Activated CD4-positive, alpha-beta T cell treated with anti-CD3 and anti-CD28 coated beads, Interleukin-2, amount 10 ng/mL, durations not matched to agents 24 days and 14 days (primary cell): ENCODE measurements at regions not wholly inside any gene's neighbourhood (a gene's known extent, or its start where the extent isn't known, plus 50 kb on each side); places are given as distances from the start of the nearest gene placed in this dataset.

Source experiments
- DNase-seq: peaks from one replicate; pipeline ENCODE4 v3.0.0; 2022
- H3K27ac Mint-ChIP-seq: one replicate; pipeline ENCODE4 v1.8.0; 2022; ENCODE audit warnings: mild to moderate bottlenecking, mixed read lengths
- H3K27me3 Mint-ChIP-seq: one replicate; pipeline ENCODE4 v1.8.0; 2022; ENCODE audit warnings: mixed read lengths
- H3K36me3 Mint-ChIP-seq: one replicate; pipeline ENCODE4 v1.8.0; 2022; ENCODE audit warnings: low read depth, mild to moderate bottlenecking, mixed read lengths
- H3K4me1 Mint-ChIP-seq: one replicate; pipeline ENCODE4 v1.8.0; 2021; ENCODE audit warnings: mixed read lengths
- H3K4me3 Mint-ChIP-seq: one replicate; pipeline ENCODE4 v1.8.0; 2022; ENCODE audit warnings: mild to moderate bottlenecking, moderate library complexity, mixed read lengths
- H3K9me3 Mint-ChIP-seq: one replicate; pipeline ENCODE4 v1.8.0; 2021; ENCODE audit warnings: mixed read lengths
- intact Hi-C: fragments of 100-400 bp; cut with micrococcal nuclease; formaldehyde crosslinking; loops from one replicate; pipeline ENCODE4 v1.15.1; 2023

- intact Hi-C loops = no loop called here
- H3K9me3 Mint-ChIP-seq = no peaks in the 10 kb centered on the region
- no peaks in the 10 kb centered on the region for H3K4me1 Mint-ChIP-seq
- no peaks in the 10 kb centered on the region for H3K27me3 Mint-ChIP-seq
- H3K36me3 Mint-ChIP-seq = no peaks in the 10 kb centered on the region
- H3K27ac Mint-ChIP-seq = no peak overlapping the region
- H3K4me3 Mint-ChIP-seq = no peak overlapping the region
- DNase-seq = no peak
These were observed 672.6 kb downstream of the EPHA4 start for GRCh38 chr2:220899492-220899891.

GRCh38 chr2:220904015-220904414 lies 668.1 kb downstream of the EPHA4 start:
- no peaks in the 10 kb centered on the region for H3K36me3 Mint-ChIP-seq

GRCh38 chr2:220913384-220913783 lies 658.7 kb downstream of the EPHA4 start:
- Mint-ChIP-seq H3K36me3 (no peaks in the 10 kb centered on the region), H3K27ac (no peak overlapping the region), H3K27me3 (peaks cover 3% of the 10 kb centered on the region), H3K4me3 (no peak overlapping the region), H3K4me1 (no peaks in the 10 kb centered on the region), H3K9me3 (no peaks in the 10 kb centered on the region)
- DNase-seq = no peak
- intact Hi-C loops = no loop called here

More at GRCh38 chr2:220904015-220904414, 668.1 kb downstream of the EPHA4 start:
- Mint-ChIP-seq H3K27me3 (no peaks in the 10 kb centered on the region), H3K4me1 (no peaks in the 10 kb centered on the region), H3K4me3 (no peak overlapping the region), H3K9me3 (no peaks in the 10 kb centered on the region), H3K27ac (no peak overlapping the region)
- no peak for DNase-seq
- intact Hi-C loops = no loop called here

GRCh38 chr2:220915092-220915623 lies 656.9 kb downstream of the EPHA4 start:
- Mint-ChIP-seq H3K4me1 (no peaks in the 10 kb centered on the region), H3K27ac (no peak overlapping the region), H3K9me3 (no peaks in the 10 kb centered on the region), H3K36me3 (no peaks in the 10 kb centered on the region), H3K4me3 (no peak overlapping the region), H3K27me3 (peaks cover 3% of the 10 kb centered on the region)
- intact Hi-C loops = no loop called here
- no peak for DNase-seq

GRCh38 chr2:220916931-220917330 lies 655.2 kb downstream of the EPHA4 start:
- intact Hi-C loops = no loop called here
- no peak overlapping the region for H3K27ac Mint-ChIP-seq
- no peaks in the 10 kb centered on the region for H3K36me3 Mint-ChIP-seq
- peaks cover 3% of the 10 kb centered on the region for H3K27me3 Mint-ChIP-seq
- H3K4me1 Mint-ChIP-seq = no peaks in the 10 kb centered on the region
- H3K4me3 Mint-ChIP-seq = no peak overlapping the region
- no peaks in the 10 kb centered on the region for H3K9me3 Mint-ChIP-seq
- DNase-seq = no peak

GRCh38 chr2:220930271-220931076 lies 641.6 kb downstream of the EPHA4 start:
- intact Hi-C loops = no loop called here

GRCh38 chr2:220931491-220931890 lies 640.6 kb downstream of the EPHA4 start:
- peaks cover 6% of the 10 kb centered on the region for H3K9me3 Mint-ChIP-seq
- DNase-seq = no peak
- H3K4me1 Mint-ChIP-seq = no peaks in the 10 kb centered on the region
- H3K36me3 Mint-ChIP-seq = no peaks in the 10 kb centered on the region
- no peaks in the 10 kb centered on the region for H3K27me3 Mint-ChIP-seq
- intact Hi-C loops = no loop called here
- H3K4me3 Mint-ChIP-seq = no peak overlapping the region
- H3K27ac Mint-ChIP-seq = no peak overlapping the region

More at GRCh38 chr2:220930271-220931076, 641.6 kb downstream of the EPHA4 start:
- Mint-ChIP-seq H3K27ac (no peak overlapping the region), H3K4me1 (no peaks in the 10 kb centered on the region), H3K36me3 (no peaks in the 10 kb centered on the region), H3K9me3 (peaks cover 6% of the 10 kb centered on the region), H3K4me3 (no peak overlapping the region), H3K27me3 (no peaks in the 10 kb centered on the region)
- no peak for DNase-seq

GRCh38 chr2:220932041-220932440 lies 640.1 kb downstream of the EPHA4 start:
- no peaks in the 10 kb centered on the region for H3K4me1 Mint-ChIP-seq
- no peaks in the 10 kb centered on the region for H3K27me3 Mint-ChIP-seq
- no peaks in the 10 kb centered on the region for H3K36me3 Mint-ChIP-seq
- H3K9me3 Mint-ChIP-seq = peaks cover 3% of the 10 kb centered on the region
- H3K4me3 Mint-ChIP-seq = no peak overlapping the region
- intact Hi-C loops = no loop called here
- DNase-seq = peak; percentile 22
- no peak overlapping the region for H3K27ac Mint-ChIP-seq

- no peaks in the 10 kb centered on the region for H3K36me3 Mint-ChIP-seq
- peak; percentile 49 for DNase-seq
- no peak overlapping the region for H3K4me3 Mint-ChIP-seq
- intact Hi-C loops = no loop called here
- no peaks in the 10 kb centered on the region for H3K27me3 Mint-ChIP-seq
- no peaks in the 10 kb centered on the region for H3K4me1 Mint-ChIP-seq
- H3K9me3 Mint-ChIP-seq = no peaks in the 10 kb centered on the region
- peak overlapping the region; percentile 16 for H3K27ac Mint-ChIP-seq
These were observed 636.2 kb downstream of the EPHA4 start for GRCh38 chr2:220935789-220936321.

- Mint-ChIP-seq H3K27ac (no peak overlapping the region), H3K9me3 (no peaks in the 10 kb centered on the region), H3K27me3 (no peaks in the 10 kb centered on the region), H3K36me3 (no peaks in the 10 kb centered on the region), H3K4me3 (no peak overlapping the region), H3K4me1 (no peaks in the 10 kb centered on the region)
- DNase-seq = no peak
- intact Hi-C loops = no loop called here
These were observed 635.4 kb downstream of the EPHA4 start for GRCh38 chr2:220936641-220937197.

GRCh38 chr2:220937245-220937644 lies 634.9 kb downstream of the EPHA4 start:
- no peak for DNase-seq
- intact Hi-C loops = no loop called here

GRCh38 chr2:220940646-220941045 lies 631.5 kb downstream of the EPHA4 start:
- H3K9me3 Mint-ChIP-seq = no peaks in the 10 kb centered on the region
- intact Hi-C loops = no loop called here
- H3K4me1 Mint-ChIP-seq = no peaks in the 10 kb centered on the region
- no peak overlapping the region for H3K27ac Mint-ChIP-seq
- peak; percentile 40 for DNase-seq
- H3K4me3 Mint-ChIP-seq = no peak overlapping the region
- no peaks in the 10 kb centered on the region for H3K27me3 Mint-ChIP-seq
- H3K36me3 Mint-ChIP-seq = no peaks in the 10 kb centered on the region

More at GRCh38 chr2:220937245-220937644, 634.9 kb downstream of the EPHA4 start:
- Mint-ChIP-seq H3K27ac (no peak overlapping the region), H3K4me1 (no peaks in the 10 kb centered on the region), H3K36me3 (no peaks in the 10 kb centered on the region), H3K9me3 (no peaks in the 10 kb centered on the region), H3K27me3 (no peaks in the 10 kb centered on the region), H3K4me3 (no peak overlapping the region)

- Mint-ChIP-seq H3K4me1 (no peaks in the 10 kb centered on the region), H3K4me3 (no peak overlapping the region), H3K9me3 (no peaks in the 10 kb centered on the region), H3K27ac (no peak overlapping the region), H3K27me3 (no peaks in the 10 kb centered on the region), H3K36me3 (no peaks in the 10 kb centered on the region)
- intact Hi-C loops = no loop called here
- peak; percentile 27 for DNase-seq
These were observed 630.4 kb downstream of the EPHA4 start for GRCh38 chr2:220941683-220942082.

- Mint-ChIP-seq H3K9me3 (no peaks in the 10 kb centered on the region), H3K27me3 (no peaks in the 10 kb centered on the region), H3K4me1 (no peaks in the 10 kb centered on the region), H3K27ac (no peak overlapping the region), H3K36me3 (no peaks in the 10 kb centered on the region), H3K4me3 (no peak overlapping the region)
- intact Hi-C loops = no loop called here
- no peak for DNase-seq
These were observed 625.6 kb downstream of the EPHA4 start for GRCh38 chr2:220946552-220946951.
